ENCODE measurements at regions not wholly inside any gene's neighbourhood (a gene's known extent, or its start where the extent isn't known, plus 50 kb on each side); places are given as distances from the start of the nearest gene placed in this dataset.

DNA sequence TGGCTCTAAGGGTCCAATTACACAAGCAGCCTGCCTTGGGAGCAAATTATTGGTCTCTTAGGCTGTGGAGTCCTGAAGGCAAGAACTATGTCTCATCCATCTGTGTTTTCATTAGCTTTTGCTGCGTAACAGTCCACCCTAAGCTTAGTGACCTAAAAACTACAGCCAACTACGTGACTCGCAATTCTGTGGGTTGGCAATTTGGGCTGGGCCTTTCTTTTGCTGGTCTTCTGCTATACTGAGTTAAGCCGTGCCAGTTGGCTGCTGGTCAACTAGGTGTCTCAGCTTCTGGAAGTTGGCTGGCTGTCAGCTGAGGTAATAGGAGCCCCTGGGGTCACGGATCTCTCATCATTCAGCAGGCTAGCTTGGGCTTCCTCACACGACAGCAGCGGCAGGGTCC is 205.6 kb upstream of the S100G start:
- Histone ChIP-seq H3K9me3 (no peaks in the 10 kb centered on the region), H3K4me1 (no peaks in the 10 kb centered on the region), H3K27ac (no peak overlapping the region), H3K27me3 (no peaks in the 10 kb centered on the region), H3K4me3 (no peak overlapping the region), H3K36me3 (no peaks in the 10 kb centered on the region)
- intact Hi-C loops (cut with DNase I), result no loop called here
- no peak for DNase-seq (ENCODE audit: extremely low spot score in 2 of 2)
- TF ChIP-seq, protein P1, sequence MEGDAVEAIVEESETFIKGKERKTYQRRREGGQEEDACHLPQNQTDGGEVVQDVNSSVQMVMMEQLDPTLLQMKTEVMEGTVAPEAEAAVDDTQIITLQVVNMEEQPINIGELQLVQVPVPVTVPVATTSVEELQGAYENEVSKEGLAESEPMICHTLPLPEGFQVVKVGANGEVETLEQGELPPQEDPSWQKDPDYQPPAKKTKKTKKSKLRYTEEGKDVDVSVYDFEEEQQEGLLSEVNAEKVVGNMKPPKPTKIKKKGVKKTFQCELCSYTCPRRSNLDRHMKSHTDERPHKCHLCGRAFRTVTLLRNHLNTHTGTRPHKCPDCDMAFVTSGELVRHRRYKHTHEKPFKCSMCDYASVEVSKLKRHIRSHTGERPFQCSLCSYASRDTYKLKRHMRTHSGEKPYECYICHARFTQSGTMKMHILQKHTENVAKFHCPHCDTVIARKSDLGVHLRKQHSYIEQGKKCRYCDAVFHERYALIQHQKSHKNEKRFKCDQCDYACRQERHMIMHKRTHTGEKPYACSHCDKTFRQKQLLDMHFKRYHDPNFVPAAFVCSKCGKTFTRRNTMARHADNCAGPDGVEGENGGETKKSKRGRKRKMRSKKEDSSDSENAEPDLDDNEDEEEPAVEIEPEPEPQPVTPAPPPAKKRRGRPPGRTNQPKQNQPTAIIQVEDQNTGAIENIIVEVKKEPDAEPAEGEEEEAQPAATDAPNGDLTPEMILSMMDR (IDR thresholded peaks at IDR 0.05), result no peak
- TF ChIP-seq POLR2AphosphoS5 (IDR thresholded peaks at IDR 0.05; ENCODE audit: insufficient read depth in 1 of 2, low read depth in 1 of 2) (no peak), POLR2A (IDR thresholded peaks at IDR 0.05) (no peak)

DNA sequence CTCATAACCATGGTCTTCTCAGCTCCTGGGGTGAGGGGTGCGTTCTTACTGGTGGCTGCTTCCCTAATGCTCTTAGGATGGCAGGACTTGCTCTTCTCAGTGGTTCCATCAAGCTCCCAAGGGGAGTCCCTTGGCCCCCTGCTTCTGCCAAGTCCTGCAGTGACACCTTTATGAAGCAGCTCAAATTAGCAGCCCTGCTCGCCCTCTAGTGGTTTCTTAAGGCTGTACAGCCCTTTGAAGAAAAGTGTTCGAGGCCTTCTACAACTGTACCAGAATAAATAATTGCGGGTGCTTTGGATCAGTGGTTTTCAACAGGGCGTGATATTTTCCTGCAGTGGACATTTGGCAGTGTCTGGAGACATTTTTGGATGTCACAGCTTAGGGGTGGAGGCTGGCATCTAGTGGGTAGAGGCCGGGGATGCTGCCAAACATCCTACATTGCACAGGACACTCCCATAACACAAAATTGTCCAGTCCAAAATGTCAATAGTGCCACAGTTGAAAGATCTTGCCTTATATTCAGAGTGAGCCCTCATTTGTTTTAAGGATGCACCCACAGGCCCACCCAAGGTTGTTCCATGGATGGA is 204.7 kb upstream of the S100G start:
- DNase-seq (ENCODE audit: extremely low spot score in 2 of 2), result no peak
- Histone ChIP-seq H3K4me1 (no peaks in the 10 kb centered on the region), H3K27ac (no peak overlapping the region), H3K36me3 (no peaks in the 10 kb centered on the region), H3K4me3 (no peak overlapping the region), H3K27me3 (no peaks in the 10 kb centered on the region), H3K9me3 (no peaks in the 10 kb centered on the region)
- intact Hi-C loops (cut with DNase I), result no loop called here
- no peak for TF ChIP-seq POLR2AphosphoS5 (IDR thresholded peaks at IDR 0.05; ENCODE audit: insufficient read depth in 1 of 2, low read depth in 1 of 2)
- TF ChIP-seq, protein P1 (IDR thresholded peaks at IDR 0.05), result peak in 2 of 3 experiments; percentile 13 to 32
- TF ChIP-seq POLR2A (IDR thresholded peaks at IDR 0.05), result no peak

DNA sequence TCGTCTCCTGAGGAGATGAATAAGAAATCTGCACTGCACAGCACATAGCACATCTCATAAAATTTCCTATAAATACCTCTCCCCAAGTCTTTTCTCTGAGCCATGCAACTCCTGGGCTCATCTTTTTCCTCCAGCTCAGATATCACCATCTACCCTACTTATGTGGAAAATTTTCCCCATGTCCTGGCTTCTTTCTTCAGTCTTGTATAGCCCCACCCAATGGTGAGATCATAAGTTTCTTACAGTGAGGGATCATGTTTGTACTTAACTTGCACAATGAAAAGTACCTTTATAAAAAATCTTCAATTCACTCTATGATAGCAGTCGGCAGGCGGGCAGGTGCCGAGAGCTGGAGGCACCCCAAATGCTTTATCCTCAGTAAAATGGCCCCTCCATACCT is 198.6 kb upstream of the S100G start:
- Histone ChIP-seq H3K36me3 (no peaks in the 10 kb centered on the region), H3K4me3 (no peak overlapping the region), H3K27ac (no peak overlapping the region), H3K27me3 (no peaks in the 10 kb centered on the region), H3K9me3 (no peaks in the 10 kb centered on the region), H3K4me1 (no peaks in the 10 kb centered on the region)
- no peak for TF ChIP-seq POLR2AphosphoS5 (IDR thresholded peaks at IDR 0.05; ENCODE audit: insufficient read depth in 1 of 2, low read depth in 1 of 2)
- DNase-seq (ENCODE audit: extremely low spot score in 2 of 2), result no peak
- intact Hi-C loops (cut with DNase I), result no loop called here

DNA sequence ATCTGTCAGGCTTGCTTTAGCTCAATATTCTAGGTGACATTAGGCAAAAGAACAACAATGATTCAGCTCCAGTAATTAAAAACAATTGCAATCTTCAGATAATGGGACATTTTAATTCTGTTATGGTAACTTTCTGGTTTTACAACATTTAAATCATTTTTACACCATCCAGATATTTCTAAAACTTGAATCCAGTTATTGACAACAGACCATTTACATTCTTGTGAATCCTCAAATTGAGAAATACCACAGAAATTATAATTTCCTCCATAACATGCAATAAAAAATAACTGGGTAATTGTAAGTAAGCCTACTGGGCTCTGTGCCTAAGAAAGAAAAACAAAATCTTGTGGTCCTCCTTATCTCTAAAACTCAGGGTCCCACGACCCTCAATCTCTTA is 195.0 kb upstream of the S100G start:
- Histone ChIP-seq H3K27me3 (no peaks in the 10 kb centered on the region), H3K4me1 (no peaks in the 10 kb centered on the region), H3K9me3 (no peaks in the 10 kb centered on the region), H3K4me3 (no peak overlapping the region), H3K27ac (no peak overlapping the region), H3K36me3 (no peaks in the 10 kb centered on the region)
- TF ChIP-seq POLR2A (IDR thresholded peaks at IDR 0.05), result no peak
- no peak for TF ChIP-seq POLR2AphosphoS5 (IDR thresholded peaks at IDR 0.05; ENCODE audit: insufficient read depth in 1 of 2, low read depth in 1 of 2)
- TF ChIP-seq, protein P1 (IDR thresholded peaks at IDR 0.05), result no peak
- intact Hi-C loops (cut with DNase I), result no loop called here
- no peak for DNase-seq (ENCODE audit: extremely low spot score in 2 of 2)

DNA sequence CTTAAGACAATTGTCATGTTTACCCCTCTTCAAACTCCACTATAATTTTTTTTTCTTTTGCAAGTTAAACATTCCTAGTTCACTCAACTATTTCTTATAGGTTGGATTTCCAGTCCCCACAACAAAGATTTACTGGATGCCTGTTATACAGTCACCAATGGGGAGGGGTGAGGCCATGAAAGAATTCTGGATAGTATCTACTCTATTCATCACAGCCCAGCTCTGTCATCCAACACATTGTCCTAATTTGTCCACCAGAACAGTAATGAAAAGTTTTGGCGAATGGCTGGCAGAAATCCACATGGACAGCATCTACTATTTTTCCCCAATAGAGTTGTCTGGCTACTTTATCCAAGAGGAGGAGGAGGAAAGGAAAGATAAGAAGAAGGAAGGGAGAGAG is 192.7 kb upstream of the S100G start:
- no peak overlapping the region for H3K4me3 ChIP-seq
- no peaks in the 10 kb centered on the region for H3K36me3 ChIP-seq
- DNase-seq (ENCODE audit: extremely low spot score in 2 of 2), result no peak
- TF ChIP-seq, protein P1 (IDR thresholded peaks at IDR 0.05), result no peak
- no peak overlapping the region for H3K27ac ChIP-seq
- H3K27me3 ChIP-seq, result no peaks in the 10 kb centered on the region
- H3K4me1 ChIP-seq, result no peaks in the 10 kb centered on the region
- no peaks in the 10 kb centered on the region for H3K9me3 ChIP-seq
- intact Hi-C loops (cut with DNase I), result no loop called here

All from vagina (tissue), 2 donors.